LNCAP (cell line): ENCODE measurements at regions not wholly inside any gene's neighbourhood (a gene's known extent, or its start where the extent isn't known, plus 50 kb on each side); places are given as distances from the start of the nearest gene placed in this dataset.

ENCODE experiments used
- CTCF ChIP-seq: fragments of 450-650 bp; IDR thresholded peaks from 2 replicates; pipeline ENCODE4 v1.5.1; 2017; ENCODE audit warnings: mild to moderate bottlenecking

- no peak for TF ChIP-seq CTCF
These were observed 1334.9 kb upstream of the CELF2 start for GRCh38 chr10:9682802-9683201.

- no peak for TF ChIP-seq CTCF
These were observed 1333.5 kb upstream of the CELF2 start for GRCh38 chr10:9684186-9684585.

GRCh38 chr10:9685596-9685995, 1332.1 kb upstream of the CELF2 start:
- TF ChIP-seq CTCF = no peak

DNA sequence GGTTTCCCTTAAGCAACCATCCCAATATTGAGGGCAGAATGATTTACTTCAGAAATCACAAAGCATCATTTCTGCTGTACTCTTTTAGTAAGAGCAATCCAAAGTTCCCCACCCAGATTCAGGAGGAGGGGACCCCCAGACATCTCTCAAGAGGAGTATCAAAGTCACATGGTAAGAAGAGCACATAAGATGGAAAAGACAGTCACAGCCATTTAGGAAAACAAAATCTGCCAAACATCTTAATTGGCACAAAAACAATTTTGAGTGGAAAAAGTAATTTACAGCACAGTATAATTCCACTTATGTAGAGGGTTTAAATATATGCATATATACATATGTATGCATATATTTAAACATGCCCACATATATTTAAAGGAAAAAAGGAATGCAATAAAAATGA, 1329.0 kb upstream of the CELF2 start:
- TF ChIP-seq CTCF = no peak

- no peak for TF ChIP-seq CTCF
These were observed 1310.5 kb upstream of the CELF2 start for GRCh38 chr10:9707216-9707615.

DNA sequence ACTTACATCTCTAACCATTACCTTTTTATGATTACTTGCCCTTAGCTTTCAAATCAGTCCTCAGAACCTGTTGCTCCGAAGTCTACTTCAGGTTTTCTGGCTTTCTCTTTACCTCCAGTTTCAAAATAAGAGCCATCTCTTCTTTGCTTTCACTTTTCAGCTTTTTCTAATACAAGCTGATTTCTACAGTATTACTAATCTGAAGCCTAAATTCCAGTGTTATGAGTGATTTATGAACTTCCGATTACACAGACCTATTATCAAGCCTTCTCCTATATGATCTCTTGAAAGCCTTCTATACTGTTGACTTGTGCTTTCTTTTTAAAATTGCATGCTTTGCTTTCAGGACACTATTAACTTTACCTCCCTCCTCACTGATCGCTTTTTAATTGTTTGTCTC, 1307.8 kb upstream of the CELF2 start:
- no peak for TF ChIP-seq CTCF

DNA sequence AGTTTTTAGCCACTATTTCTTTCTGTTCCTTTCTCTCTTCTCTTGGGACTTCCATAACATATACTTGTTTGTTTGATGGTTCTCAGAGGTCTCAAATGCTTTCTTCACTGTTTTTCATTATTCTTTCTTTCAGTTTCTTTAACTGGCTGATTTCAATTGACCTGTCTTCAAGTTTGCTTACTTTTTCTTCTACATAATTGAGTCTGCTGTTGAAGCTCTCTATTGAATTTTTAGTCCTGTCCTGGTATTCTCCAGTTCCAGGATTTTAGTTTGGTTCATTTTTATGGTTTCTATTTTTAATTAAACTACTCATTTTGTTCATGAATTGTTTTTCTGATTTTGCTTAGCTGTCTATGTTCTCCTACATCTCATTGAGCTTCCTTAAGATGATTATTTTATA, 1305.3 kb upstream of the CELF2 start:
- TF ChIP-seq CTCF = no peak

- TF ChIP-seq CTCF = no peak
These were observed 1298.4 kb upstream of the CELF2 start for GRCh38 chr10:9719246-9719645.
